Left lung (tissue), 4 donors: ENCODE measurements at regions not wholly inside any gene's neighbourhood (a gene's known extent, or its start where the extent isn't known, plus 50 kb on each side); places are given as distances from the start of the nearest gene placed in this dataset.

Experiments used
- ATAC-seq: fragments of 200-7000 bp; cut with Tn5 transposase; one replicate; pipeline ENCODE4 v1.9.1; 2020; ENCODE audit warnings: moderate library complexity
- DNase-seq, 4 donors: peaks; one replicate each; pipeline ENCODE4 v3.0.0-alpha.2; 2013 to 2020
- H3K27ac ChIP-seq, 2 donors: fragments of 200-600 bp; sonication (generic) in 1 of 2; one replicate each; pipeline versions ENCODE4 v1.5.0 to v1.8.0; 2020 to 2021
- H3K27me3 ChIP-seq, 2 donors: fragments of 200-600 bp; sonication (generic) in 1 of 2; one replicate each; pipeline versions ENCODE4 v1.5.0 to v1.8.0; 2020 to 2021
- H3K36me3 ChIP-seq, 2 donors: fragments of 200-600 bp; sonication (generic) in 1 of 2; one replicate each; pipeline versions ENCODE4 v1.5.0 to v1.8.0; 2020 to 2021
- H3K4me1 ChIP-seq, 2 donors: fragments of 200-600 bp; one replicate each; pipeline ENCODE4 v1.8.0; 2021
- H3K4me3 ChIP-seq, 2 donors: fragments of 200-600 bp; sonication (generic) in 1 of 2; one replicate each; pipeline versions ENCODE4 v1.5.0 to v1.8.0; 2020 to 2021; ENCODE audit warnings: mild to moderate bottlenecking in 1 of 2
- H3K9me3 ChIP-seq, 2 donors: fragments of 200-600 bp; sonication (generic) in 1 of 2; one replicate each; pipeline versions ENCODE4 v1.5.0 to v1.8.0; 2020 to 2021
- CTCF ChIP-seq, 2 donors: fragments of 200-600 bp; sonication (generic) in 1 of 2; IDR thresholded peaks; one replicate each; pipeline versions ENCODE4 v1.5.0 to v1.8.0; 2021; ENCODE audit warnings: antibody characterized with exemption in 2 of 2
- intact Hi-C, 2 donors: fragments of 100-400 bp; cut with DNase I; formaldehyde crosslinking; loops; one replicate each; pipeline versions ENCODE4 v1.11.2 to v1.14.2; 2022
- donor health status: DM: no; HTN: yes; CAD: no.
- donor health status: DM: no; HTN: no; CAD: no.

DNA sequence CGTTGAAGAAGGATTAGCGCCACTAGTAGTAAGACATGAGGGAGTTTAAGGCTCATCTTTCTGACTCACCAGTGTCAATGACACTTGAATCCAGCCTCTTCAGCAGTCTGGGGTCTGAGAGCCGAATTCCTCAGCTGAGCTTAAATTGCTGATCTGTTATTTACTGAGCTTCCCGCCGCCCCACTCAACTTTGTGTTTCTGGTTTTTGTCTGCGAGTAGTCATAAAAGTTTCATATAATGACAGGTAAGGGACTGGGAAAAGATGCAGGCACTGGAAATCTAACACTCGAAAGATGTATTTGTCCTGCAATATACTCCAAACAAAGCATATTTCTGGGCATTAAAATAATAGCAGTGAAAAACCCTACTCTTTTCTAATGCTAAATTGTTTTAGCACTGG is 51.2 kb upstream of the RELN start:
- no peaks in the 10 kb centered on the region for H3K4me1 ChIP-seq
- H3K9me3 ChIP-seq: no peaks in the 10 kb centered on the region
- no peak overlapping the region for H3K27ac ChIP-seq
- no peak overlapping the region for H3K4me3 ChIP-seq
- no peaks in the 10 kb centered on the region for H3K36me3 ChIP-seq
- no peak for TF ChIP-seq CTCF (IDR thresholded peaks at IDR 0.05)
- DNase-seq (no peak), ATAC-seq (no peak)
- no peaks in the 10 kb centered on the region for H3K27me3 ChIP-seq
- intact Hi-C loops: no loop called here

DNA sequence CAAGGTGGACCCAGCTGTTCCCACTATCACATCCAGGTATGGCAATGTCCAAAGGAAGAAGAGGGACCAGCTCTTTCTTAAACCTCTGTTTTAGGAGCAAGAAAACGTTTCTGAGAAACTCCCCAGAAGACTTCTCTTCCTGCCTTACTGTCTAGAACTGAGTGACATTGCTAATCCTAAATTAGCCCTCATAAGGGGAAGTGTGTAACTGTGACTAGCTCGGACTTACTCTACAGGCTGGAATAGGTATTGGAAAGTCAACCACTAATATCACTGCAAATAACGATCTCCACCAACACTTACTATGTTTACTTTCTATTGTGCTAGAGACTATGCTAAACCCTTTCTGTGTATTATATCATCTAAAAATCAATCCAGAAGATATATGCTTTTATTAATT is 49.9 kb upstream of the RELN start:
- no peak overlapping the region for H3K27ac ChIP-seq
- ATAC-seq (no peak), DNase-seq (no peak)
- TF ChIP-seq CTCF (IDR thresholded peaks at IDR 0.05): no peak
- H3K36me3 ChIP-seq: no peaks in the 10 kb centered on the region
- no peak overlapping the region for H3K4me3 ChIP-seq
- no peaks in the 10 kb centered on the region for H3K4me1 ChIP-seq
- H3K27me3 ChIP-seq: no peaks in the 10 kb centered on the region
- H3K9me3 ChIP-seq: peaks cover 0 to 12% of the 10 kb centered on the region in 2 donors
- intact Hi-C loops: no loop called here
